H9 (cell line): ENCODE measurements at regions not wholly inside any gene's neighbourhood (a gene's known extent, or its start where the extent isn't known, plus 50 kb on each side); places are given as distances from the start of the nearest gene placed in this dataset.

Experiments used
- DNase-seq: peaks from one replicate; pipeline ENCODE4 v3.0.0-alpha.2; 2017
- H2AFZ ChIP-seq: one replicate; pipeline ENCODE4 v1.6.1; 2013; ENCODE audit warnings: mild to moderate bottlenecking, low read length, control low read depth, moderate library complexity
- H2AK5ac ChIP-seq: 2 replicates; pipeline ENCODE4 v1.6.1; 2013; ENCODE audit warnings: low read length, control low read depth, mixed read lengths; ENCODE audit not compliant: insufficient read length
- H2BK120ac ChIP-seq: one replicate; pipeline ENCODE4 v1.6.1; 2013; ENCODE audit warnings: low read depth, mild to moderate bottlenecking, low read length, control low read depth, inconsistent platforms; ENCODE audit not compliant: poor library complexity, severe bottlenecking
- H2BK12ac ChIP-seq: 2 replicates; pipeline ENCODE4 v1.6.1; 2013; ENCODE audit warnings: low read length, control low read depth, mixed read lengths, low read depth; ENCODE audit not compliant: insufficient read length
- H2BK15ac ChIP-seq: 2 replicates; pipeline ENCODE4 v1.6.1; 2013; ENCODE audit warnings: low read depth, low read length, control low read depth
- H2BK20ac ChIP-seq: one replicate; pipeline ENCODE4 v1.6.1; 2013; ENCODE audit warnings: low read depth, mild to moderate bottlenecking, low read length, control low read depth, inconsistent platforms; ENCODE audit not compliant: poor library complexity, severe bottlenecking
- H2BK5ac ChIP-seq: 2 replicates; pipeline ENCODE4 v1.6.1; 2013; ENCODE audit warnings: low read length, control low read depth, mixed read lengths; ENCODE audit not compliant: insufficient read length
- H3K14ac ChIP-seq: 2 replicates; pipeline ENCODE4 v1.6.1; 2013; ENCODE audit warnings: low read length, control low read depth; ENCODE audit not compliant: insufficient read depth
- H3K18ac ChIP-seq: 2 replicates; pipeline ENCODE4 v1.6.1; 2013; ENCODE audit warnings: low read depth, mild to moderate bottlenecking, mixed read lengths, low read length, control low read depth; ENCODE audit not compliant: insufficient read length
- H3K23ac ChIP-seq: 2 replicates; pipeline ENCODE4 v1.6.1; 2013; ENCODE audit warnings: low read length, control low read depth, mixed read lengths, low read depth; ENCODE audit not compliant: insufficient read length
- H3K23me2 ChIP-seq: 2 replicates; pipeline ENCODE4 v1.6.1; 2013; ENCODE audit warnings: low read depth, mild to moderate bottlenecking, mixed read lengths, low read length, control low read depth; ENCODE audit not compliant: insufficient read length, poor library complexity, severe bottlenecking
- H3K27ac ChIP-seq: 2 replicates; pipeline ENCODE4 v1.5.1; 2013; ENCODE audit warnings: low read length, control low read depth, mixed read lengths, low read depth; ENCODE audit not compliant: insufficient read length
- H3K27me3 ChIP-seq: 2 replicates; pipeline ENCODE4 v1.6.1; 2013; ENCODE audit warnings: low read length, control low read depth, inconsistent platforms; ENCODE audit not compliant: insufficient read depth
- H3K4ac ChIP-seq: 2 replicates; pipeline ENCODE4 v1.6.1; 2013; ENCODE audit warnings: low read depth, mild to moderate bottlenecking, control low read depth, inconsistent platforms, low read length, moderate library complexity
- H3K4me1 ChIP-seq: 2 replicates; pipeline ENCODE4 v1.6.1; 2013; ENCODE audit warnings: low read length, control low read depth, inconsistent platforms; ENCODE audit not compliant: insufficient read depth
- H3K4me2 ChIP-seq: 2 replicates; pipeline ENCODE4 v1.6.1; 2013; ENCODE audit warnings: low read length, control low read depth, mixed read lengths; ENCODE audit not compliant: insufficient read length, insufficient read depth
- H3K56ac ChIP-seq: 2 replicates; pipeline ENCODE4 v1.6.1; 2013; ENCODE audit warnings: low read depth, mild to moderate bottlenecking, mixed read lengths, low read length, control low read depth; ENCODE audit not compliant: insufficient read length
- H3K79me1 ChIP-seq: 2 replicates; pipeline ENCODE4 v1.6.1; 2013; ENCODE audit warnings: low read depth, mild to moderate bottlenecking, moderate library complexity, low read length, control low read depth, inconsistent platforms; ENCODE audit not compliant: insufficient read depth, poor library complexity, severe bottlenecking
- H3K79me2 ChIP-seq: 2 replicates; pipeline ENCODE4 v1.6.1; 2013; ENCODE audit warnings: low read length, control low read depth, inconsistent platforms; ENCODE audit not compliant: insufficient read depth
- H3K9ac ChIP-seq: 2 replicates; pipeline ENCODE4 v1.6.1; 2013; ENCODE audit warnings: low read length, control low read depth, mixed read lengths; ENCODE audit not compliant: insufficient read length; ENCODE audit errors: extremely low read depth
- H3K9me3 ChIP-seq: one replicate; pipeline ENCODE4 v1.6.1; 2013; ENCODE audit warnings: low read depth, low read length, inconsistent platforms; ENCODE audit not compliant: control insufficient read depth
- H3T11ph ChIP-seq: one replicate; pipeline ENCODE4 v1.6.1; 2013; ENCODE audit warnings: mild to moderate bottlenecking, low read length, control low read depth, inconsistent platforms
- H4K20me1 ChIP-seq: one replicate; pipeline ENCODE4 v1.6.1; 2013; ENCODE audit not compliant: control insufficient read depth, insufficient read length, insufficient read depth
- H4K5ac ChIP-seq: 2 replicates; pipeline ENCODE4 v1.6.1; 2013; ENCODE audit warnings: low read depth, mild to moderate bottlenecking, mixed read lengths, low read length, control low read depth; ENCODE audit not compliant: insufficient read length
- H4K8ac ChIP-seq: replicated peaks from 2 replicates; pipeline ENCODE4 v1.6.1; 2013; ENCODE audit warnings: low read length, control low read depth, mixed read lengths, low read depth; ENCODE audit not compliant: insufficient read length
- H4K91ac ChIP-seq: 2 replicates; pipeline ENCODE4 v1.6.1; 2013; ENCODE audit warnings: low read depth, mild to moderate bottlenecking, moderate library complexity, mixed read lengths, low read length, control low read depth; ENCODE audit not compliant: insufficient read length
- H3K27ac Mint-ChIP-seq, 3 experiments: 2 replicates in 2 of 3; 3 replicates in 1 of 3; pipeline ENCODE4 v1.8.0; 2020 to 2021; ENCODE audit warnings: mixed read lengths in 3 of 3, mild to moderate bottlenecking in 1 of 3, moderate library complexity in 1 of 3
- H3K27me3 Mint-ChIP-seq: 2 replicates; pipeline ENCODE4 v1.8.0; 2021; ENCODE audit warnings: low read depth, mild to moderate bottlenecking, moderate library complexity, mixed read lengths
- H3K36me3 Mint-ChIP-seq, 3 experiments: 2 replicates in 2 of 3; 3 replicates in 1 of 3; pipeline ENCODE4 v1.8.0; 2020 to 2021; ENCODE audit warnings: low read depth in 3 of 3, mixed read lengths in 3 of 3; ENCODE audit not compliant: insufficient read depth in 1 of 3
- H3K4me1 Mint-ChIP-seq, 2 experiments: 2 replicates each; pipeline ENCODE4 v1.8.0; 2020; ENCODE audit warnings: mixed read lengths in 2 of 2
- H3K4me3 Mint-ChIP-seq, 2 experiments: 2 replicates in 1 of 2; 3 replicates in 1 of 2; pipeline ENCODE4 v1.8.0; 2020 to 2021; ENCODE audit warnings: mild to moderate bottlenecking in 2 of 2, mixed read lengths in 2 of 2, moderate library complexity in 1 of 2
- H3K9me3 Mint-ChIP-seq, 2 experiments: 2 replicates in 1 of 2; 3 replicates in 1 of 2; pipeline ENCODE4 v1.8.0; 2020; ENCODE audit warnings: mild to moderate bottlenecking in 2 of 2, mixed read lengths in 2 of 2, moderate library complexity in 1 of 2
- CTCF ChIP-seq: fragments of 200-600 bp; sonication (generic); conservative IDR thresholded peaks from 3 replicates; pipeline ENCODE4 v1.8.0; 2021; ENCODE audit warnings: antibody characterized with exemption, mild to moderate bottlenecking
- WGBS: extraction: QIAGEN DNeasy Blood & Tissue Kit; methylation state at CpG from one replicate; pipeline ENCODE4 v1.1.7; 2013; ENCODE audit warnings: missing lambda C conversion rate, low lambda C conversion rate, mixed read lengths; ENCODE audit not compliant: insufficient read length; ENCODE audit errors: extremely low coverage; 5-methylcytosine and 5-hydroxymethylcytosine counted together

DNA sequence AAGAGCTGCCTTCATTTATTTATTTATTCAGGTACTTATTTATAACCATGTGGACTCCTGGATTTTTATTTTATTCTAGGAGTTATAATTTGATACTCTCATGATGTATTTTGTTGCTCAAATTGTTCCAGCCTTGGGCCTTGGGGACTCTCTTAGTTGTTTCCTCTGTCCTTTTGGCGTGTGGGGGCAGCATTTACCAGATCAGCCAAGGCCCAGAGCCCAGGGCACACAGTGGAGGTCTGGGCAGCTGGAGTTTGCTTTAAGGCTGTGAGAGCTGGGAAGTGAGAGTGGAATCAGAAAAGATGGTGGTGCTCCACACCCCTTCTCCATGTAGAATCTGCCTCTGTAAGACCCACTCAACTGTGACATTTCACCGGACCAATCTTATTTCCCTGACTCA, 398.9 kb downstream of the RPS24 start:
- H3K4me1 ChIP-seq: no peaks in the 10 kb centered on the region
- H2BK20ac ChIP-seq: no peak overlapping the region
- H3K4ac ChIP-seq: no peak overlapping the region
- no peak overlapping the region for H4K8ac ChIP-seq
- no peak overlapping the region for H4K5ac ChIP-seq
- no peak overlapping the region for H3T11ph ChIP-seq
- no peaks in the 10 kb centered on the region for H3K23me2 ChIP-seq
- no peak overlapping the region for H3K56ac ChIP-seq
- H3K79me1 ChIP-seq: no peaks in the 10 kb centered on the region
- H3K18ac ChIP-seq: no peak overlapping the region
- Mint-ChIP-seq H3K9me3 (peaks cover 0 to 3% of the 10 kb centered on the region in 2 experiments; a peak in 2 of 5 replicates), H3K4me1 (peaks cover 16 to 22% of the 10 kb centered on the region in 2 experiments), H3K36me3 (no peaks in the 10 kb centered on the region; a peak in 1 of 7 replicates), H3K27ac (no peak overlapping the region), H3K27me3 (peaks cover 7% of the 10 kb centered on the region), H3K4me3 (no peak overlapping the region)
- H2BK12ac ChIP-seq: no peak overlapping the region
- H3K9me3 ChIP-seq: no peaks in the 10 kb centered on the region
- H4K91ac ChIP-seq: no peak overlapping the region
- H3K4me2 ChIP-seq: no peak overlapping the region
- no peak overlapping the region for H2AFZ ChIP-seq
- no peak overlapping the region for H3K14ac ChIP-seq
- WGBS: no CpG with 5 or more reads among the region's 2 CpGs
- H3K27me3 ChIP-seq: no peaks in the 10 kb centered on the region
- H4K20me1 ChIP-seq: no peaks in the 10 kb centered on the region
- H3K79me2 ChIP-seq: no peaks in the 10 kb centered on the region
- H2BK120ac ChIP-seq: no peak overlapping the region
- 0 out of 3 replicates have a peak, but pooled peaks have one; percentile 12 for TF ChIP-seq CTCF
- no peak overlapping the region for H3K27ac ChIP-seq
- no peak overlapping the region for H2AK5ac ChIP-seq
- no peak overlapping the region for H2BK15ac ChIP-seq
- no peak overlapping the region for H3K9ac ChIP-seq
- no peak for DNase-seq
- H3K23ac ChIP-seq: no peak overlapping the region
- H2BK5ac ChIP-seq: no peak overlapping the region
